Lower leg skin (tissue), 3 donors: ENCODE measurements at regions not wholly inside any gene's neighbourhood (a gene's known extent, or its start where the extent isn't known, plus 50 kb on each side); places are given as distances from the start of the nearest gene placed in this dataset.

Source experiments
- CTCF ChIP-seq, 3 donors: fragments of 450-650 bp; IDR thresholded peaks; one replicate each; pipeline ENCODE4 v1.5.1; 2016; ENCODE audit warnings: antibody characterized with exemption in 3 of 3, mild to moderate bottlenecking in 3 of 3, moderate library complexity in 2 of 3
- POLR2A ChIP-seq, 2 donors: fragments of 450-650 bp; IDR thresholded peaks; one replicate each; pipeline ENCODE4 v1.6.1; 2016 to 2017; ENCODE audit warnings: antibody characterized with exemption in 2 of 2, mild to moderate bottlenecking in 1 of 2, moderate library complexity in 1 of 2

DNA sequence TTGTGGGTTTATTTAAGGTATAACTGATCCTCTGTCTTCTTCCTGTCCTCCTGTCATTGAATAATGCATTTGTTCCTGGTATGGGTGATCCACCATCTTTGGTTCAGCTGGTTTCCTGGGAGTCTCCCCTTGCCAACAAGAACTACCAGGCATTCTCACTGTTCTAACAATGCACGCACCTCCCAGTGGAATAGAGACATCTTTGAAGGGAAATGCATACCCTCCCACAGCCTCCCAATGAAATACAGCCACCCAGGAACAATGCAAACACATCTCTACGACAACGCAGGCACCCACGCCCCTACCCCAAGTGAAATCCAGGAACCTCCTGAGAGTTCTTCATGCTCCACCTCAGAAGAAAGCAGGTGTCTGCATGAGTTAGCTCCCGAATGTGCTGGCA is 318.0 kb downstream of the SOX11 start:
- TF ChIP-seq CTCF (IDR thresholded peaks at IDR 0.05) = no peak
- TF ChIP-seq POLR2A (IDR thresholded peaks at IDR 0.05) = no peak
